ENCODE measurements at regions not wholly inside any gene's neighbourhood (a gene's known extent, or its start where the extent isn't known, plus 50 kb on each side); places are given as distances from the start of the nearest gene placed in this dataset.

DNA sequence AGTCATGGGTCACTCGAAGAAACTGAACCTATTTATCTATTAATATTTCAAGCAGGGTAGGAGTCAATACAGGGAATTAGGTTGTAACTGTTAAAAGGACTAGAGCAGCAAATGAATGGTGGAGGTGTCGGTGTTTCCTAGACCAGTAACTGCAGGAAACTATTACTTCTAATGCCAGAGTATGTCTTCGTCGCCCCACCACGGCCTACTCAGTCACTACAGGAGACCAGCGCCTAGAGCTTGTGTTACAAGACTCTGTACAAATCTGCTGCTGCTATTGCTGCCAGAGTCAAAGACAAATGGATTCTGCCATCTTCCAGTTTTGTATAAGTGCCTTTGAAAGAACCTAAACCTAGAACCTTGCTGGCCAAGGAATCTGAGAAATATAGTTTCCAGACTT is 343.9 kb downstream of the SOX4 start:
- TF ChIP-seq, protein P1, sequence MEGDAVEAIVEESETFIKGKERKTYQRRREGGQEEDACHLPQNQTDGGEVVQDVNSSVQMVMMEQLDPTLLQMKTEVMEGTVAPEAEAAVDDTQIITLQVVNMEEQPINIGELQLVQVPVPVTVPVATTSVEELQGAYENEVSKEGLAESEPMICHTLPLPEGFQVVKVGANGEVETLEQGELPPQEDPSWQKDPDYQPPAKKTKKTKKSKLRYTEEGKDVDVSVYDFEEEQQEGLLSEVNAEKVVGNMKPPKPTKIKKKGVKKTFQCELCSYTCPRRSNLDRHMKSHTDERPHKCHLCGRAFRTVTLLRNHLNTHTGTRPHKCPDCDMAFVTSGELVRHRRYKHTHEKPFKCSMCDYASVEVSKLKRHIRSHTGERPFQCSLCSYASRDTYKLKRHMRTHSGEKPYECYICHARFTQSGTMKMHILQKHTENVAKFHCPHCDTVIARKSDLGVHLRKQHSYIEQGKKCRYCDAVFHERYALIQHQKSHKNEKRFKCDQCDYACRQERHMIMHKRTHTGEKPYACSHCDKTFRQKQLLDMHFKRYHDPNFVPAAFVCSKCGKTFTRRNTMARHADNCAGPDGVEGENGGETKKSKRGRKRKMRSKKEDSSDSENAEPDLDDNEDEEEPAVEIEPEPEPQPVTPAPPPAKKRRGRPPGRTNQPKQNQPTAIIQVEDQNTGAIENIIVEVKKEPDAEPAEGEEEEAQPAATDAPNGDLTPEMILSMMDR (conservative IDR thresholded peaks at IDR 0.05; ENCODE audit: low read length): 0 out of 2 replicates have a peak, but pooled peaks have one; percentile 38
- TF ChIP-seq EZH2phosphoT487 (IDR thresholded peaks at IDR 0.05; ENCODE audit: borderline replicate concordance, low read depth, low read length): no peak
